NCI-H82 treated with DMSO at 0.1 percent for 48 hours (cell line): ENCODE measurements at regions not wholly inside any gene's neighbourhood (a gene's known extent, or its start where the extent isn't known, plus 50 kb on each side); places are given as distances from the start of the nearest gene placed in this dataset.
A peak's percentile ranks its signal among the peaks of the same experiment; 100 is the strongest.

ENCODE experiments used
- DNase-seq: peaks from one replicate; lab custom pipeline; 2025; ENCODE audit not compliant: unreplicated experiment; lab: John Stamatoyannopoulos, UW

- DNase-seq: no peak
These were observed 71.8 kb upstream of the HAAO start for GRCh38 chr2:42864222-42864621.

GRCh38 chr2:42863751-42864150 is 71.4 kb upstream of the HAAO start:
- DNase-seq: no peak

- DNase-seq: no peak
These were observed 70.9 kb upstream of the HAAO start for GRCh38 chr2:42863320-42863719.

- DNase-seq: no peak
These were observed 70.3 kb upstream of the HAAO start for GRCh38 chr2:42862669-42863185.

- DNase-seq: no peak
These were observed 68.9 kb upstream of the HAAO start for GRCh38 chr2:42861321-42861720.

GRCh38 chr2:42860319-42861094 is 68.1 kb upstream of the HAAO start:
- no peak for DNase-seq

GRCh38 chr2:42859791-42860190 is 67.4 kb upstream of the HAAO start:
- DNase-seq: no peak

- DNase-seq: peak; percentile 70
These were observed 66.7 kb upstream of the HAAO start for GRCh38 chr2:42859006-42859552.

GRCh38 chr2:42858140-42859005 is 66.0 kb upstream of the HAAO start:
- no peak for DNase-seq

GRCh38 chr2:42856891-42857632 is 64.7 kb upstream of the HAAO start:
- no peak for DNase-seq

GRCh38 chr2:42856106-42856860 is 63.9 kb upstream of the HAAO start:
- DNase-seq: no peak

GRCh38 chr2:42855221-42855970 is 63.0 kb upstream of the HAAO start:
- no peak for DNase-seq

GRCh38 chr2:42854207-42854818 is 61.9 kb upstream of the HAAO start:
- DNase-seq: no peak

- no peak for DNase-seq
These were observed 61.3 kb upstream of the HAAO start for GRCh38 chr2:42853549-42854206.

GRCh38 chr2:42852798-42853197 is 60.4 kb upstream of the HAAO start:
- no peak for DNase-seq

- DNase-seq: no peak
These were observed 59.4 kb upstream of the HAAO start for GRCh38 chr2:42851740-42852250.

GRCh38 chr2:42851186-42851585 is 58.8 kb upstream of the HAAO start:
- no peak for DNase-seq

- DNase-seq: no peak
These were observed 57.8 kb upstream of the HAAO start for GRCh38 chr2:42850016-42850805.
